ENCODE measurements at regions not wholly inside any gene's neighbourhood (a gene's known extent, or its start where the extent isn't known, plus 50 kb on each side); places are given as distances from the start of the nearest gene placed in this dataset.

- Mint-ChIP-seq H3K9me3 (no peaks in the 10 kb centered on the region), H3K4me1 (peaks cover 24% of the 10 kb centered on the region), H3K4me3 (no peak overlapping the region), H3K27me3 (ENCODE audit: low read depth) (peaks cover 9% of the 10 kb centered on the region), H3K27ac (no peak overlapping the region), H3K36me3 (no peaks in the 10 kb centered on the region)
- ATAC-seq: peak; percentile 90
- TF ChIP-seq ZNF263 (CRISPR knock-in tag; IDR thresholded peaks at IDR 0.05; ENCODE audit: low read depth): no peak
- no peak for TF ChIP-seq MYBL2 (CRISPR knock-in tag; IDR thresholded peaks at IDR 0.05)
- no peak for TF ChIP-seq ARID4B (CRISPR knock-in tag; IDR thresholded peaks at IDR 0.05; ENCODE audit: borderline replicate concordance)
- TF ChIP-seq NFE2L1 (CRISPR knock-in tag; IDR thresholded peaks at IDR 0.05): no peak
- no peak for TF ChIP-seq USF2 (CRISPR knock-in tag; IDR thresholded peaks at IDR 0.05)
- TF ChIP-seq HMGA2 (CRISPR knock-in tag; IDR thresholded peaks at IDR 0.05): no peak
- TF ChIP-seq ATF1 (CRISPR knock-in tag; IDR thresholded peaks at IDR 0.05): no peak
- TF ChIP-seq CDX4 (CRISPR knock-in tag; IDR thresholded peaks at IDR 0.05; ENCODE audit: borderline replicate concordance): no peak
- TF ChIP-seq ZNF317 (CRISPR knock-in tag; IDR thresholded peaks at IDR 0.05; ENCODE audit: borderline replicate concordance, low read depth): no peak
- no peak for TF ChIP-seq NFATC4 (CRISPR knock-in tag; IDR thresholded peaks at IDR 0.05)
- TF ChIP-seq RORB (CRISPR knock-in tag; IDR thresholded peaks at IDR 0.05): no peak
- no peak for TF ChIP-seq ZNF121 (CRISPR knock-in tag; IDR thresholded peaks at IDR 0.05)
- TF ChIP-seq ATF3 (CRISPR knock-in tag; conservative IDR thresholded peaks at IDR 0.05): no peak
- TF ChIP-seq OVOL2 (CRISPR knock-in tag; IDR thresholded peaks at IDR 0.05; ENCODE audit: borderline replicate concordance): no peak
- no peak for TF ChIP-seq EMX1 (CRISPR knock-in tag; IDR thresholded peaks at IDR 0.05)
- DNase-seq (ENCODE audit: low spot score): no peak
- CTCF ChIA-PET: interaction anchor here (1.3 kb wide), 2 partner anchors 223 to 398 kb away, joined by 4 to 5 read pairs; no protein-coding TSS in a partner anchor
- POLR2A ChIA-PET: interaction anchor here (0.5 to 0.6 kb wide), 2 partner anchors 79 to 715 kb away, joined by 3 to 4 read pairs; no protein-coding TSS in a partner anchor
These were observed 80.9 kb upstream of the ALDH1B1 start for GRCh38 chr9:38311382-38312270.

GRCh38 chr9:38309324-38310195, 82.9 kb upstream of the ALDH1B1 start:
- CTCF ChIA-PET: interaction anchor here (1.2 kb wide), 1 partner anchor 108 kb away, joined by 5 read pairs; no protein-coding TSS in a partner anchor
- Mint-ChIP-seq H3K36me3 (no peaks in the 10 kb centered on the region), H3K27me3 (ENCODE audit: low read depth) (peaks cover 11% of the 10 kb centered on the region), H3K27ac (no peak overlapping the region), H3K4me1 (peaks cover 24% of the 10 kb centered on the region), H3K9me3 (no peaks in the 10 kb centered on the region), H3K4me3 (no peak overlapping the region)
- no peak for ATAC-seq
- DNase-seq (ENCODE audit: low spot score): no peak
- POLR2A ChIA-PET: no interaction called here
- no peak for TF ChIP-seq ZMAT4 (CRISPR knock-in tag; IDR thresholded peaks at IDR 0.05)
- TF ChIP-seq ZNF423 (CRISPR knock-in tag; IDR thresholded peaks at IDR 0.05): no peak
- TF ChIP-seq PREB (CRISPR knock-in tag; IDR thresholded peaks at IDR 0.05; ENCODE audit: borderline replicate concordance): no peak
- no peak for TF ChIP-seq TEAD4 (CRISPR knock-in tag; IDR thresholded peaks at IDR 0.05)
- no peak for TF ChIP-seq ZNF671 (CRISPR knock-in tag; IDR thresholded peaks at IDR 0.05)
- TF ChIP-seq SP1 (CRISPR knock-in tag; conservative IDR thresholded peaks at IDR 0.05): no peak
- TF ChIP-seq ZBTB43 (CRISPR knock-in tag; IDR thresholded peaks at IDR 0.05): no peak
- no peak for TF ChIP-seq E2F5 (CRISPR knock-in tag; IDR thresholded peaks at IDR 0.05)
- TF ChIP-seq FOXK1 (CRISPR knock-in tag; IDR thresholded peaks at IDR 0.05): no peak

Data from WTC11 (cell line).